ENCODE measurements at regions not wholly inside any gene's neighbourhood (a gene's known extent, or its start where the extent isn't known, plus 50 kb on each side); places are given as distances from the start of the nearest gene placed in this dataset.

- TF ChIP-seq CREB1 (CRISPR knock-in tag; IDR thresholded peaks at IDR 0.05; ENCODE audit: low read depth) (no peak), ZNF114 (CRISPR knock-in tag; IDR thresholded peaks at IDR 0.05) (no peak), STAT1 (IDR thresholded peaks at IDR 0.05; ENCODE audit: unreplicated experiment) (no peak), JUNB (IDR thresholded peaks at IDR 0.05; ENCODE audit: unreplicated experiment) (no peak)
- no peak overlapping the region for H3K4me3 ChIP-seq
- no peak overlapping the region for H3K4me3 Mint-ChIP-seq
- H3K27me3 ChIP-seq (ENCODE audit: insufficient read depth) = no peaks in the 10 kb centered on the region
- peaks cover 9% of the 10 kb centered on the region; the same call in 1 of the 2 replicates for H3K4me1 ChIP-seq (ENCODE audit: insufficient read depth)
- no peaks in the 10 kb centered on the region for H3K9me3 Mint-ChIP-seq
- H3F3A ChIP-seq (replicated peaks; ENCODE audit: low read depth) = no peaks in the 10 kb centered on the region
- no peak; the same call in 2 of the 3 replicates for ATAC-seq
- no peaks in the 10 kb centered on the region for H3K27me3 Mint-ChIP-seq (ENCODE audit: insufficient read depth, low read depth, poor library complexity)
- H3K4me2 ChIP-seq = no peak overlapping the region
- DNase-seq (ENCODE audit: low spot score) = peak; percentile 51
- no peaks in the 10 kb centered on the region for H3K36me3 ChIP-seq (ENCODE audit: insufficient read depth)
- peaks cover 4% of the 10 kb centered on the region; the same call in 1 of the 2 replicates for H3K9me2 ChIP-seq (ENCODE audit: insufficient read depth)
- H3K79me2 ChIP-seq (replicated peaks; ENCODE audit: insufficient read depth) = no peaks in the 10 kb centered on the region
- no peaks in the 10 kb centered on the region for H4K20me1 ChIP-seq (replicated peaks; ENCODE audit: insufficient read depth)
- H3K27ac ChIP-seq (ENCODE audit: low read depth) = no peak overlapping the region
- H3K4me1 Mint-ChIP-seq = peaks cover 13% of the 10 kb centered on the region; the same call in 2 of the 3 replicates
- no peaks in the 10 kb centered on the region for H3K36me3 Mint-ChIP-seq (ENCODE audit: low read depth)
- peak overlapping the region; percentile 53; the same call in 1 of the 2 replicates for H2AFZ ChIP-seq
- no peak overlapping the region; the same call in 1 of the 2 replicates for H3K27ac Mint-ChIP-seq
Observed at GRCh38 chr3:106699122-106699521, 678.1 kb upstream of the CCDC54 start.

GRCh38 chr3:106700981-106701380, 676.3 kb upstream of the CCDC54 start:
- Histone ChIP-seq H3F3A (replicated peaks; ENCODE audit: low read depth) (no peaks in the 10 kb centered on the region), H3K36me3 (ENCODE audit: insufficient read depth) (no peaks in the 10 kb centered on the region), H3K27me3 (ENCODE audit: insufficient read depth) (no peaks in the 10 kb centered on the region), H3K27ac (ENCODE audit: low read depth) (no peak overlapping the region), H3K9me2 (ENCODE audit: insufficient read depth) (peaks cover 4% of the 10 kb centered on the region; the same call in 1 of the 2 replicates), H3K4me3 (no peak overlapping the region), H3K79me2 (replicated peaks; ENCODE audit: insufficient read depth) (no peaks in the 10 kb centered on the region), H2AFZ (no peak overlapping the region), H4K20me1 (replicated peaks; ENCODE audit: insufficient read depth) (no peaks in the 10 kb centered on the region), H3K4me1 (ENCODE audit: insufficient read depth) (peaks cover 9% of the 10 kb centered on the region; the same call in 1 of the 2 replicates), H3K4me2 (no peak overlapping the region)
- no peak for ATAC-seq
- no peak for DNase-seq (ENCODE audit: low spot score)
- Mint-ChIP-seq H3K4me1 (peaks cover 13% of the 10 kb centered on the region; the same call in 2 of the 3 replicates), H3K36me3 (ENCODE audit: low read depth) (no peaks in the 10 kb centered on the region), H3K27me3 (ENCODE audit: insufficient read depth, low read depth, poor library complexity) (no peaks in the 10 kb centered on the region), H3K27ac (no peak overlapping the region), H3K9me3 (no peaks in the 10 kb centered on the region), H3K4me3 (no peak overlapping the region)
- TF ChIP-seq EZH2phosphoT487 (IDR thresholded peaks at IDR 0.05; ENCODE audit: unreplicated experiment) (no peak), ETS1 (IDR thresholded peaks at IDR 0.05) (no peak), REST (IDR thresholded peaks at IDR 0.05; ENCODE audit: unreplicated experiment) (no peak), ZNF462 (CRISPR knock-in tag; IDR thresholded peaks at IDR 0.05) (no peak), POLR2AphosphoS5 (IDR thresholded peaks at IDR 0.05; ENCODE audit: low read depth) (no peak), ZNF331 (CRISPR knock-in tag; IDR thresholded peaks at IDR 0.05; ENCODE audit: low read depth) (no peak), STAT1 (IDR thresholded peaks at IDR 0.05; ENCODE audit: unreplicated experiment) (no peak), NANOG (IDR thresholded peaks at IDR 0.05; ENCODE audit: borderline replicate concordance) (no peak), JUNB (IDR thresholded peaks at IDR 0.05; ENCODE audit: unreplicated experiment) (no peak), EZH2 (IDR thresholded peaks at IDR 0.05; ENCODE audit: low read depth, unreplicated experiment) (no peak)

Data from GM23338 (cell line).